ENCODE measurements at regions not wholly inside any gene's neighbourhood (a gene's known extent, or its start where the extent isn't known, plus 50 kb on each side); places are given as distances from the start of the nearest gene placed in this dataset.

DNA sequence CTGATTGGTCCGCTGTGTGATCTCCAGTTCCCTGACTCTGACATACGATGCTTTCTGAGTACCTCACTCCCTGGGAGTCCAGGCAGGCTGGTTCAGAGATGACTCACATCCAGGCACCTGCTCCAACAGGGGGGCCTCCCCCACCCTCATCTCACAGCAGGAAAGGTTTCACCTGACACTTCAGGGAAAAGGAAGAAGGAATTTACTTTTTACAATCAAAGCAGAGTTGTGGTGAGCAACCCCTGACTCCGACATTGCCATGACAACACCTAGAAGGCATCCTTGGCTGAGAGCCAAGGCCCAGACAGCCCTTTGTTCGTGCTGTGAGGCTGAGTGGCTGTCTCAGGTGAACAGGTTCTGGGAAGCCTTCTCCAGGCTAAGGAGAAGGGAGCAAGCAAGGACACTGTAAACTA is 164.6 kb upstream of the GJB5 start:
- TF ChIP-seq EP300 (IDR thresholded peaks at IDR 0.05; ENCODE audit: low read depth) (no peak), POLR2A (IDR thresholded peaks at IDR 0.05) (no peak)
- TF ChIP-seq, protein P1, sequence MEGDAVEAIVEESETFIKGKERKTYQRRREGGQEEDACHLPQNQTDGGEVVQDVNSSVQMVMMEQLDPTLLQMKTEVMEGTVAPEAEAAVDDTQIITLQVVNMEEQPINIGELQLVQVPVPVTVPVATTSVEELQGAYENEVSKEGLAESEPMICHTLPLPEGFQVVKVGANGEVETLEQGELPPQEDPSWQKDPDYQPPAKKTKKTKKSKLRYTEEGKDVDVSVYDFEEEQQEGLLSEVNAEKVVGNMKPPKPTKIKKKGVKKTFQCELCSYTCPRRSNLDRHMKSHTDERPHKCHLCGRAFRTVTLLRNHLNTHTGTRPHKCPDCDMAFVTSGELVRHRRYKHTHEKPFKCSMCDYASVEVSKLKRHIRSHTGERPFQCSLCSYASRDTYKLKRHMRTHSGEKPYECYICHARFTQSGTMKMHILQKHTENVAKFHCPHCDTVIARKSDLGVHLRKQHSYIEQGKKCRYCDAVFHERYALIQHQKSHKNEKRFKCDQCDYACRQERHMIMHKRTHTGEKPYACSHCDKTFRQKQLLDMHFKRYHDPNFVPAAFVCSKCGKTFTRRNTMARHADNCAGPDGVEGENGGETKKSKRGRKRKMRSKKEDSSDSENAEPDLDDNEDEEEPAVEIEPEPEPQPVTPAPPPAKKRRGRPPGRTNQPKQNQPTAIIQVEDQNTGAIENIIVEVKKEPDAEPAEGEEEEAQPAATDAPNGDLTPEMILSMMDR (IDR thresholded peaks at IDR 0.05) = no peak
